K562 (cell line): ENCODE measurements at regions not wholly inside any gene's neighbourhood (a gene's known extent, or its start where the extent isn't known, plus 50 kb on each side); places are given as distances from the start of the nearest gene placed in this dataset.
A peak's percentile ranks its signal among the peaks of the same experiment; 100 is the strongest.

Source experiments
- ATAC-seq: fragments of 200-7000 bp; cut with Tn5 transposase; 3 replicates; pipeline ENCODE4 v1.9.1; 2020; ENCODE audit warnings: moderate library complexity
- BruUV-seq: library from RNA; stranded (reverse); fragments of 400-500 nt; replicated peaks from 2 replicates; lab custom pipeline; 2021; lab: Mats Ljungman, UMichigan
- CTCF ChIA-PET: fragments of 300-600 bp; formaldehyde crosslinking; extraction: SDS; loops from one replicate; lab custom pipeline; 2021; ENCODE audit warnings: low intra/inter-chr PET ratio; lab: Yijun Ruan, JAX
- POLR2A ChIA-PET: fragments of 300-600, 350-650 bp; sonication (Branson Sonifier 250); formaldehyde crosslinking; extraction: SDS; loops from one replicate; lab custom pipeline; 2021; ENCODE audit warnings: antibody characterized with exemption, inconsistent platforms; lab: Yijun Ruan, JAX
- DNase-seq, 4 experiments: peaks; one replicate each; pipeline versions ENCODE4 v3.0.0 to v3.0.0-alpha.2; 2011 to 2018; ENCODE audit warnings: low spot score in 3 of 4, mixed read lengths in 3 of 4; ENCODE audit errors: extremely low read depth in 1 of 4
- FAIRE-seq: peaks from 2 replicates; lab custom pipeline; 2011; peaks lifted over from hg19 to GRCh38; lab: Jason Lieb, UNC
- H2AFZ ChIP-seq: 2 replicates; pipeline ENCODE4 v1.6.0; 2011; ENCODE audit warnings: low read depth, low read length, control low read depth, inconsistent platforms
- H3K27ac ChIP-seq: fragments of 200-600 bp; 3 replicates; pipeline ENCODE4 v1.8.0; 2011; ENCODE audit warnings: low read depth, mild to moderate bottlenecking, control low read depth, inconsistent platforms, low read length, moderate library complexity, mixed read lengths; ENCODE audit errors: extremely low read depth
- H3K27me3 ChIP-seq, 2 experiments: fragments of 300-600 bp in 1 of 2; 2 replicates in 1 of 2; 3 replicates in 1 of 2; pipeline versions ENCODE4 v1.6.0 to v1.8.0; 2011; ENCODE audit warnings: inconsistent platforms in 2 of 2, low read length in 2 of 2, mild to moderate bottlenecking in 1 of 2, mixed read lengths in 1 of 2, moderate library complexity in 1 of 2; ENCODE audit not compliant: control insufficient read depth in 2 of 2, insufficient read depth in 2 of 2
- H3K36me3 ChIP-seq: fragments of 300-600 bp; 3 replicates; pipeline ENCODE4 v1.8.0; 2011; ENCODE audit warnings: mild to moderate bottlenecking, low read length, inconsistent platforms; ENCODE audit not compliant: control insufficient read depth, insufficient read depth
- H3K4me1 ChIP-seq, 2 experiments: fragments of 200-600 bp in 1 of 2; replicated peaks in 1 of 2; 2 replicates in 1 of 2; 3 replicates in 1 of 2; pipeline versions ENCODE4 v1.5.1 to v1.8.0; 2011; ENCODE audit warnings: inconsistent platforms in 2 of 2, low read length in 2 of 2, mild to moderate bottlenecking in 1 of 2, mixed read lengths in 1 of 2, moderate library complexity in 1 of 2; ENCODE audit not compliant: control insufficient read depth in 2 of 2, insufficient read depth in 2 of 2
- H3K4me2 ChIP-seq: 2 replicates; pipeline ENCODE4 v1.6.1; 2011; ENCODE audit warnings: low read length, control low read depth, inconsistent platforms, mixed read lengths; ENCODE audit not compliant: insufficient read depth
- H3K4me3 ChIP-seq: fragments of 200-600 bp; sonication (generic), shearing (Covaris generic); 2 replicates; pipeline ENCODE4 v1.5.1; 2016; ENCODE audit warnings: control low read depth, inconsistent platforms
- H3K79me2 ChIP-seq: fragments of 200-600 bp; 3 replicates; pipeline ENCODE4 v1.8.0; 2011; ENCODE audit warnings: low read length, inconsistent platforms; ENCODE audit not compliant: control insufficient read depth, insufficient read depth
- H3K9ac ChIP-seq, 2 experiments: 2 replicates each; pipeline versions ENCODE4 v1.6.0 to v1.6.1; 2011; ENCODE audit warnings: low read depth in 2 of 2, low read length in 2 of 2, control low read depth in 1 of 2, inconsistent platforms in 1 of 2, mild to moderate bottlenecking in 1 of 2, mixed read lengths in 1 of 2; ENCODE audit not compliant: insufficient read depth in 1 of 2
- H3K9me1 ChIP-seq: one replicate; pipeline ENCODE4 v1.6.0; 2011; ENCODE audit warnings: inconsistent platforms, mild to moderate bottlenecking, low read length, moderate library complexity; ENCODE audit not compliant: control insufficient read depth, insufficient read depth
- H3K9me3 ChIP-seq: replicated peaks from 2 replicates; pipeline ENCODE4 v1.5.1; 2011; ENCODE audit warnings: low read depth, low read length, inconsistent platforms; ENCODE audit not compliant: control insufficient read depth, insufficient read depth
- H4K20me1 ChIP-seq: replicated peaks from 2 replicates; pipeline ENCODE4 v1.6.1; 2011; ENCODE audit warnings: low read length, inconsistent platforms, mixed read lengths; ENCODE audit not compliant: control insufficient read depth, insufficient read depth
- CREB1 ChIP-seq, 2 experiments: sonication (generic) in 1 of 2; formaldehyde crosslinking in 1 of 2; IDR thresholded peaks; 2 replicates each; pipeline versions ENCODE4 v1.6.1 to v1.8.0; 2012 to 2022; ENCODE audit warnings: inconsistent platforms in 1 of 2, mild to moderate bottlenecking in 1 of 2, missing genetic modification reagents in 1 of 2, moderate library complexity in 1 of 2
- ELF4 ChIP-seq: fragments of 450-650 bp; formaldehyde crosslinking; IDR thresholded peaks from 2 replicates; pipeline ENCODE4 v1.4.0; 2022; ENCODE audit warnings: missing genetic modification characterization
- KLF16 ChIP-seq: IDR thresholded peaks from 2 replicates; pipeline ENCODE4 v1.6.1; 2016; ENCODE audit warnings: antibody characterized with exemption
- MXI1 ChIP-seq: IDR thresholded peaks from 2 replicates; pipeline ENCODE4 v1.6.1; 2011; ENCODE audit warnings: low read depth, mild to moderate bottlenecking, improper control_type of control experiment, low read length
- MYBL2 ChIP-seq, 2 experiments: fragments of 450-650 bp in 1 of 2; sonication (generic) in 1 of 2; formaldehyde crosslinking in 1 of 2; IDR thresholded peaks; 2 replicates each; pipeline versions ENCODE4 v1.6.1 to v1.8.1; 2017 to 2022; ENCODE audit warnings: borderline replicate concordance in 1 of 2, inconsistent platforms in 1 of 2, low read depth in 1 of 2, mild to moderate bottlenecking in 1 of 2, missing genetic modification reagents in 1 of 2, moderate library complexity in 1 of 2
- PCBP2 ChIP-seq: fragments of 200-400 bp; formaldehyde crosslinking; IDR thresholded peaks from 2 replicates; pipeline ENCODE4 v1.6.1; 2018; ENCODE audit warnings: low read length, low read depth, mild to moderate bottlenecking, moderate library complexity; ENCODE audit not compliant: poor library complexity, severe bottlenecking
- POU5F1 ChIP-seq: fragments of 150-350 bp; IDR thresholded peaks from 2 replicates; pipeline ENCODE4 v1.6.1; 2014; ENCODE audit warnings: borderline replicate concordance, low read length, low read depth, mild to moderate bottlenecking; ENCODE audit not compliant: partially characterized antibody
- SIN3B ChIP-seq: fragments of 450-650 bp; IDR thresholded peaks from 2 replicates; pipeline ENCODE4 v1.6.1; 2017; ENCODE audit warnings: low read depth, mild to moderate bottlenecking, moderate library complexity
- SMARCE1 ChIP-seq: fragments of 450-650 bp; IDR thresholded peaks from 2 replicates; pipeline ENCODE4 v1.7.1; 2016; ENCODE audit warnings: mild to moderate bottlenecking
- SREBF1 ChIP-seq: fragments of 150-350 bp; IDR thresholded peaks from 2 replicates; pipeline ENCODE4 v1.6.1; 2014; ENCODE audit warnings: antibody characterized with exemption, low read depth, low read length, borderline replicate concordance
- ZFPM2 ChIP-seq: fragments of 250-450 bp; sonication (Bioruptor Pico); IDR thresholded peaks from 2 replicates; pipeline ENCODE4 v1.5.1; 2022; ENCODE audit warnings: mild to moderate bottlenecking
- ZNF184 ChIP-seq: sonication (generic); formaldehyde crosslinking; IDR thresholded peaks from 2 replicates; pipeline ENCODE4 v1.5.0; 2020; ENCODE audit warnings: missing genetic modification reagents
- ZNF507 ChIP-seq: conservative IDR thresholded peaks from 2 replicates; pipeline ENCODE4 v1.6.1; 2017; ENCODE audit warnings: missing genetic modification characterization, missing compliant biosample characterization
- WGBS: fragments of 100-300 bp; shearing (Covaris generic); methylation state at CpG from one replicate; pipeline ENCODE4 v1.1.6; 2016; ENCODE audit warnings: low coverage, mixed read lengths; ENCODE audit not compliant: insufficient coverage; ENCODE audit errors: missing lambda C conversion rate; 5-methylcytosine and 5-hydroxymethylcytosine counted together
- in situ Hi-C: fragments of 300-500 bp; cut with MboI; formaldehyde crosslinking; loops from 4 replicates; pipeline ENCODE4 v1.15.0; 2018; ENCODE audit warnings: inconsistent platforms, mixed read lengths
- intact Hi-C: fragments of 100-400 bp; cut with micrococcal nuclease; formaldehyde crosslinking; loops from 2 replicates; pipeline ENCODE4 v1.14.2; 2022
- TF ChIP-seq, protein P1 (sequence below): IDR thresholded peaks from 2 replicates; pipeline ENCODE4 v1.6.1; 2011; ENCODE audit warnings: borderline replicate concordance, low read depth, mild to moderate bottlenecking, moderate library complexity, low read length; ENCODE audit not compliant: insufficient read depth, poor library complexity, severe bottlenecking

- H3K4me1 ChIP-seq = no peaks in the 10 kb centered on the region
- in situ Hi-C loops (no loop called here), intact Hi-C loops (no loop called here)
- H3K27me3 ChIP-seq = no peaks in the 10 kb centered on the region
- no peaks in the 10 kb centered on the region for H3K36me3 ChIP-seq
- H3K79me2 ChIP-seq = no peaks in the 10 kb centered on the region
- peak; percentile 19; the same call in 2 of the 3 replicates for ATAC-seq
- H3K9ac ChIP-seq = no peak overlapping the region
- H4K20me1 ChIP-seq = no peaks in the 10 kb centered on the region
- DNase-seq = peak in 1 of 4 experiments; percentile 19
- H3K9me1 ChIP-seq = no peaks in the 10 kb centered on the region
- no peak overlapping the region for H3K27ac ChIP-seq
- no peak overlapping the region for H3K4me2 ChIP-seq
- no peaks in the 10 kb centered on the region for H3K9me3 ChIP-seq
- 4% methylated on average over 3 of the region's 3 CpGs for WGBS
- TF ChIP-seq SMARCE1 (no peak), KLF16 (no peak), ZFPM2 (CRISPR knock-in tag) (no peak), MXI1 (no peak), SIN3B (no peak), POU5F1 (no peak), ELF4 (CRISPR knock-in tag) (no peak), ZNF184 (CRISPR knock-in tag) (no peak), PCBP2 (no peak), MYBL2 (IDR thresholded peaks at IDR 0.05; ENCODE audit: low read depth) (no peak), MYBL2 (CRISPR knock-in tag; IDR thresholded peaks at IDR 0.05; ENCODE audit: borderline replicate concordance) (no peak), CREB1 (IDR thresholded peaks at IDR 0.05) (no peak), CREB1 (CRISPR knock-in tag; IDR thresholded peaks at IDR 0.05) (no peak), ZNF507 (tag) (no peak), SREBF1 (no peak)
- TF ChIP-seq, protein P1, sequence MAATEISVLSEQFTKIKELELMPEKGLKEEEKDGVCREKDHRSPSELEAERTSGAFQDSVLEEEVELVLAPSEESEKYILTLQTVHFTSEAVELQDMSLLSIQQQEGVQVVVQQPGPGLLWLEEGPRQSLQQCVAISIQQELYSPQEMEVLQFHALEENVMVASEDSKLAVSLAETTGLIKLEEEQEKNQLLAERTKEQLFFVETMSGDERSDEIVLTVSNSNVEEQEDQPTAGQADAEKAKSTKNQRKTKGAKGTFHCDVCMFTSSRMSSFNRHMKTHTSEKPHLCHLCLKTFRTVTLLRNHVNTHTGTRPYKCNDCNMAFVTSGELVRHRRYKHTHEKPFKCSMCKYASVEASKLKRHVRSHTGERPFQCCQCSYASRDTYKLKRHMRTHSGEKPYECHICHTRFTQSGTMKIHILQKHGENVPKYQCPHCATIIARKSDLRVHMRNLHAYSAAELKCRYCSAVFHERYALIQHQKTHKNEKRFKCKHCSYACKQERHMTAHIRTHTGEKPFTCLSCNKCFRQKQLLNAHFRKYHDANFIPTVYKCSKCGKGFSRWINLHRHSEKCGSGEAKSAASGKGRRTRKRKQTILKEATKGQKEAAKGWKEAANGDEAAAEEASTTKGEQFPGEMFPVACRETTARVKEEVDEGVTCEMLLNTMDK = no peak
- POLR2A ChIA-PET = no interaction called here
- no peak overlapping the region for H3K4me3 ChIP-seq
- H2AFZ ChIP-seq = no peak overlapping the region
- no peak for FAIRE-seq
- CTCF ChIA-PET = no interaction called here
- no TSS peak for BruUV-seq
Observed at GRCh38 chr2:159875083-159875482, 77.1 kb upstream of the CD302 start.
